ENCODE measurements at regions not wholly inside any gene's neighbourhood (a gene's known extent, or its start where the extent isn't known, plus 50 kb on each side); places are given as distances from the start of the nearest gene placed in this dataset.

GRCh38 chr11:37695283-37695682 is 1097.2 kb upstream of the RAG2 start:
- no peak for FAIRE-seq

- no peak for FAIRE-seq
Measured at GRCh38 chr11:37689951-37690350, 1091.9 kb upstream of the RAG2 start.

GRCh38 chr11:37688456-37688855 is 1090.4 kb upstream of the RAG2 start:
- FAIRE-seq: no peak

GRCh38 chr11:37687130-37687529 is 1089.1 kb upstream of the RAG2 start:
- FAIRE-seq: no peak

- FAIRE-seq: no peak
Measured at GRCh38 chr11:37671321-37671720, 1073.3 kb upstream of the RAG2 start.

GRCh38 chr11:37666960-37667359 is 1068.9 kb upstream of the RAG2 start:
- no peak for FAIRE-seq

GRCh38 chr11:37657645-37658044 is 1059.6 kb upstream of the RAG2 start:
- no peak for FAIRE-seq

GRCh38 chr11:37647767-37648166 is 1049.7 kb upstream of the RAG2 start:
- FAIRE-seq: no peak

GRCh38 chr11:37643968-37644367 is 1045.9 kb upstream of the RAG2 start:
- no peak for FAIRE-seq

- FAIRE-seq: no peak
Measured at GRCh38 chr11:37642296-37642695, 1044.3 kb upstream of the RAG2 start.

GRCh38 chr11:37632748-37633147 is 1034.7 kb upstream of the RAG2 start:
- FAIRE-seq: no peak

GRCh38 chr11:37630866-37631265 is 1032.8 kb upstream of the RAG2 start:
- no peak for FAIRE-seq

- no peak for FAIRE-seq
Measured at GRCh38 chr11:37623778-37624177, 1025.7 kb upstream of the RAG2 start.

GRCh38 chr11:37621662-37622061 is 1023.6 kb upstream of the RAG2 start:
- no peak for FAIRE-seq

- FAIRE-seq: no peak
Measured at GRCh38 chr11:37616291-37616690, 1018.3 kb upstream of the RAG2 start.

- FAIRE-seq: no peak
Measured at GRCh38 chr11:37613031-37613430, 1015.0 kb upstream of the RAG2 start.

GRCh38 chr11:37612146-37612545 is 1014.1 kb upstream of the RAG2 start:
- no peak for FAIRE-seq

- no peak for FAIRE-seq
Measured at GRCh38 chr11:37605229-37605628, 1007.2 kb upstream of the RAG2 start.

- no peak for FAIRE-seq
Measured at GRCh38 chr11:37598381-37598780, 1000.3 kb upstream of the RAG2 start.

GRCh38 chr11:37597776-37598175 is 999.7 kb upstream of the RAG2 start:
- FAIRE-seq: no peak

- FAIRE-seq: no peak
Measured at GRCh38 chr11:37595845-37596244, 997.8 kb upstream of the RAG2 start.

GRCh38 chr11:37574361-37574760 is 976.3 kb upstream of the RAG2 start:
- FAIRE-seq: no peak

- no peak for FAIRE-seq
Measured at GRCh38 chr11:37572491-37573171, 974.6 kb upstream of the RAG2 start.

GRCh38 chr11:37571246-37571645 is 973.2 kb upstream of the RAG2 start:
- no peak for FAIRE-seq

- no peak for FAIRE-seq
Measured at GRCh38 chr11:37560991-37561390, 963.0 kb upstream of the RAG2 start.
